HG03558 (cell line): ENCODE measurements at regions not wholly inside any gene's neighbourhood (a gene's known extent, or its start where the extent isn't known, plus 50 kb on each side); places are given as distances from the start of the nearest gene placed in this dataset.
"Not testable (repeated sequence)": the region's sequence is repeated elsewhere in the genome, so short reads cannot be mapped to it uniquely, and the experiment has no call there.

Source experiments
- ATAC-seq: cut with Tn5 transposase; IDR thresholded peaks from one replicate; pipeline ENCODE4 v1.9.1; 2021; ENCODE audit warnings: moderate number of reproducible peaks; ENCODE audit not compliant: unreplicated experiment; ENCODE audit errors: extremely low read depth

GRCh38 chr10:33716501-33717267, 382.2 kb upstream of the NRP1 start:
- no peak for ATAC-seq

GRCh38 chr10:33715303-33715975, 381.0 kb upstream of the NRP1 start:
- ATAC-seq, result no peak

GRCh38 chr10:33712825-33713224, 378.4 kb upstream of the NRP1 start:
- ATAC-seq, result no peak

GRCh38 chr10:33710006-33710405, 375.5 kb upstream of the NRP1 start:
- no peak for ATAC-seq

GRCh38 chr10:33709008-33709753, 374.7 kb upstream of the NRP1 start:
- no peak for ATAC-seq

GRCh38 chr10:33708561-33708960, 374.1 kb upstream of the NRP1 start:
- ATAC-seq, result no peak

- ATAC-seq, result no peak
Observed at GRCh38 chr10:33706746-33707145, 372.3 kb upstream of the NRP1 start.

GRCh38 chr10:33706191-33706590, 371.7 kb upstream of the NRP1 start:
- no peak for ATAC-seq

- ATAC-seq, result no peak
Observed at GRCh38 chr10:33704214-33704830, 369.9 kb upstream of the NRP1 start.

GRCh38 chr10:33703501-33704213, 369.2 kb upstream of the NRP1 start:
- ATAC-seq, result no peak

GRCh38 chr10:33698033-33698432, 363.6 kb upstream of the NRP1 start:
- no peak for ATAC-seq

GRCh38 chr10:33697016-33697415, 362.5 kb upstream of the NRP1 start:
- ATAC-seq, result no peak

- ATAC-seq, result no peak
Observed at GRCh38 chr10:33695536-33695935, 361.1 kb upstream of the NRP1 start.

- not testable (repeated sequence) for ATAC-seq
Observed at GRCh38 chr10:33690536-33690935, 356.1 kb upstream of the NRP1 start.

GRCh38 chr10:33688506-33688905, 354.0 kb upstream of the NRP1 start:
- ATAC-seq, result no peak

GRCh38 chr10:33684211-33684611, 349.7 kb upstream of the NRP1 start:
- ATAC-seq, result no peak

- no peak for ATAC-seq
Observed at GRCh38 chr10:33681595-33681994, 347.1 kb upstream of the NRP1 start.

GRCh38 chr10:33680036-33680435, 345.6 kb upstream of the NRP1 start:
- no peak for ATAC-seq

- ATAC-seq, result no peak
Observed at GRCh38 chr10:33676606-33677339, 342.3 kb upstream of the NRP1 start.
